ENCODE measurements at regions not wholly inside any gene's neighbourhood (a gene's known extent, or its start where the extent isn't known, plus 50 kb on each side); places are given as distances from the start of the nearest gene placed in this dataset.

- no peak for DNase-seq
These were observed 199.4 kb upstream of the ID2 start for GRCh38 chr2:8482432-8482831.

- no peak for DNase-seq
These were observed 197.2 kb upstream of the ID2 start for GRCh38 chr2:8484502-8485283.

- no peak for DNase-seq
These were observed 196.1 kb upstream of the ID2 start for GRCh38 chr2:8485736-8486135.

DNA sequence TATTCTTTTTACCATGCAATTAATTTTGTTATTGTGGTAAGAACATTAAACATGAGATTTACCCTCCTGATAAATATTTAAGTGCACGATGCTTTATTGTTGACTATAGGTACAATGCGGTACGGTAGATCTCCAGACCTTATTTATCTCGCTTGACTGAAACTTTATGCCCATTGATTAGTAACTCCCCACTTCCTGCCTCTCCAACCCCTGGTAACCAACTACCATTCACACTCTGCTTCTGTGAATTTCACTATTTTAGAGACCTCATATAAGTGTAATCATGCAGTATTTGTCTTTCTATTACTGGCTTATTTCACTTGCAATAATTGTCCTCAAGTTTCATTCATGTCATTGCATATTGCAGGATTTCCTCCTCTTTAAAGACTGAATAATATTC, 195.7 kb upstream of the ID2 start:
- DNase-seq: no peak

GRCh38 chr2:8487461-8487932, 194.4 kb upstream of the ID2 start:
- no peak for DNase-seq

GRCh38 chr2:8488001-8488738, 193.7 kb upstream of the ID2 start:
- DNase-seq: peak; percentile 47

GRCh38 chr2:8489221-8489620, 192.6 kb upstream of the ID2 start:
- no peak for DNase-seq

DNA sequence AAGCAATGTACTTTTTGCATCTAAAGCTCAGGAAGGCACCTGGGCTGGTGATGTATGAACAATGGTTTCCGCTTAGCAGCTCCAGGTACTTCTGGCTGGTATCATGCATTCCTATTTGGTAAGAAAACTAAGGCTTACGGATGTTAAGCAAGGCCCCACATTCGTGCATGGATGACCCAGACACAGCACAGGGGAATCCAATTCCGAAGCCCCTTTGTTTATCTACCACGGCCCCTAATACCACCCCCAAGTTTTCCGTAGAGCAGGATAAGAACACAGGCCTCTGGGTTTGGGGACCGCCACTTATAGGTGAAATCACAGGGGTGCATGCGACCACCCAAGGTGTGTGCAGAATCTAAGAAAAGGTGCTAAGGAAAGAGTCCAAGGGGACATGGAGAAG, 192.1 kb upstream of the ID2 start:
- DNase-seq: no peak

DNA sequence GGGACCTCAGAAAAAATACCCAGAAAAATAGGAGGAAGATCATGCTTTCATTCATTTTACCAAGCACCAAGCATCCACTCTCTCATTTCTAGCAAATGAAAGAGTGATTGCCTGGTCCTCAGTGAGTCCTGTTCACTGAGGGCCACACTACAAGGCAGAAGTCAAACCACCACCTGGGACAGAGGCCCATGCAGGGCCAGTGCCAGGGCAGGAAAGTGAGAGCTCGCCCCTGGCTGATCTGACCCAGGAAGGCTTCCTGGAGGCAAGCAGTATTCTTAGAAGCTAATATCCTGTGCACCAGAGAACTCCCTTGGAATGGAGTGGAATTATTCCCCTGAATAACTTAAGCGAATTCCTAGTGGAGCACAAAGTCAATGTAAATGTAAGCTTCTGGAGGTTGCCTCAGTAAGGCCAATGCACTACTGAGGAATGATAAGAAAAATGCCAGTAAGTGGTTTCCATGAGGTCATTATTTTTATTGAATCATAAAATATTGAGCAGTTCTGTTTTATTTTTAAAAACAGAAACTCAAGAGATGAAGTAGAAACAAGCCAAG, 191.6 kb upstream of the ID2 start:
- DNase-seq: no peak

DNA sequence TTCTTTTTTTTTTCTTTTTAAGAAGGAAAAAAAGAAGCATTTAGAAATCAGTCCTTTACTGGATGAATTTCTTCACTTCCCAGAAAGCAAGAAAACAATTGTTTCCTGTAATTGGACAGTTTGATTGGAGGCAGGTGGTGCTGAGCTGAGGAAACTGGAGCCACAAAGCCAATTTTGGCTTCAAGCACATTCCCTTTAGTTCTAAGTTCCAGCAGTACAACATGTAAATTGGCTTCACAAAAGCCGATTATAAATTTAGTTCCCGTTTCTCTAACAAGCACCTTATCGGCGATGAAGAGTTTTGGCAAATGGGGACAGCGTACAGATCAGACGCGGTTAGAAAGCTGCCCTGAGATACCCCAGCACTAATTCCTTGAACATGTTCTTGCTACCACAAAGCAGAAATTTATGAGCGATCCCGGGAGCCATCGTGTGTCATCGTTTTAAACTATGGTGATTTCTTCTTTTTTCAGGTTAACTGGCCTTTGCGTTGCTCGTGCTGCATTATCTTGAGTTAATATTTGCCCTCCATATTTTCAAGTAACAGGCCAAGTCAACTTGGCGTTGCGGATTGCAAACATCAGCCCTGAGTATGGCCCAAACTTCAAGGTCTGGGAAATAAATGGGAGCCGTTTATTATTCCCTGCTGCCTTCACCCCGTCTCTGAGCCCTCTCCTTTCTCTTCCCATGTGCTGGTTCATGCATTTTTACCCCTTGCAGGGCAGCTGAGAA, 190.4 kb upstream of the ID2 start:
- DNase-seq: no peak

GRCh38 chr2:8494151-8494550, 187.7 kb upstream of the ID2 start:
- DNase-seq: no peak

DNA sequence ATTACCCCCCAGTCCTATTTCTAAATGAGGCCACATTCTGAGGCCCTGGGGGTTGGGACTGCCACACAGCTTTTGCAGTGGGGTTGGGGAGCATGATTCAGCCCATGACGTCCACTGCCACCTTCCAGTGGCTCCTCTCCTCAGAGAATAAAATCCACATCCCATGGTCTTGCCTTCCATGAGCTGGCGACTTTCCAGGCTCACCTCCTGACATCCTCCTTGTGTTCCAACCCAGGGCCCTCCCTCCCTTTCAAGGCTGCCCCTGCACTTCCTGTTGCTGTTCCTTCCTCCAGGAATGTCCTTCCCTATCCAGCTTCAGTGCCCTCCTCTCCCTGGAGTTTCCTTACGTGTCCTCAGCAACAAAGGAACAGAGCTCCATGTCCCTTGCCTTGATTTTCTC, 187.3 kb upstream of the ID2 start:
- DNase-seq: no peak

DNA sequence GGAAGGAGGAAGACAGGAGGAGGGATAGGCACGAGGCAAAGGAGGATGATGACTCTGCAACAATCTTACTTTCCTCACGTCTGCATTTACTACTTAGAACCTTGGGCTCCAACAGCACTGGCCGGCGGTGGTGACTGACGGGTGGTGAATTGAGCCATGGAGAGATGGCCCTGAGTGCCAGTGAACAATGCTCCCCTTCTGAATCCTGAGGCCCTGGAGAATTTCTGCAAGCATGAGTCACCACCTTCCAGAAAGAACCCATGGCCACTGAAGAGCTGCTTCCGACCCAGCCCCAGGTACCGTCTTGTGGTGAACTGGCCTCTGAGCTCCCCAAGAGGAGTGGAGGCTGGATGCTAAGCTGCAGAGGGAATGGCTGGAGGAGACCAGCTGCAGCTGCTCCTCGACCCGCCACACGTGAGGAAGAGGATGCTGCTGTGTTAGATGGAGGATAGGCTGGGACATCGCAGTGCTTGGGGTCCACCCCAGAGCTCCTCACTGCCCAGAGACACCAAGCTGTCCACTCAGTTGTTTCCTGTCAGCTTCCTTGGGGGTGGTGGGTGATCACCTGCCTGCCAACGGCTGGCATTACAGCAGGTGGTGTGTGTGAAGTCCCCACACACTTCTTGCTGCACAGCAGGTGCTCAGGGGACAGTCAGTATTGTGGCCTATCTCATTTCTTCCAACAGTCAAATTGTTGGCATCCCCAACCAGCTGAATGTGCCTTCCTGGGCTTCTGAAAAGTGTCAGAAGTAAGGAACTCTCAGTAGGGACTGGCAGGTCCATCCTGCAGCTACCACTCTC, 186.5 kb upstream of the ID2 start:
- DNase-seq: no peak

DNA sequence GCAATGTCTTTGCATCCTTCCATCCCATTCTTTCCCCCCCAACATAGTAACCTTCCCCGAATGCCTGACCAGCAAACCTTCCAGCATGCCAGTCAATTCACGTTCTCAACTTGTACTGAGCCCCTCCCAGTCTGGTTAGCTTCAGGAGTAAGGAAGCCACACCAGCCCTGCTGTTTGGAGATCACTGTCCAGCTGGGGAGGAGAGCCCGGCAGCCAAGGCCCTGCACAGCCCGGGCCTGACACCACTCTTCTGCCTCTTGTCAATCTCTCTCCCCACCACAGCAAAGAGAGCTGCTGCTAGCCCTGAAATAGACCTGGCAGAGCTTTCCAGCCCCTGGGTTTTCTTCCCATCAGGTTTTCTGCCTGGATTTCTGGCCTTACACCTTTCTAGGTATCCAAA, 185.8 kb upstream of the ID2 start:
- no peak for DNase-seq

DNA sequence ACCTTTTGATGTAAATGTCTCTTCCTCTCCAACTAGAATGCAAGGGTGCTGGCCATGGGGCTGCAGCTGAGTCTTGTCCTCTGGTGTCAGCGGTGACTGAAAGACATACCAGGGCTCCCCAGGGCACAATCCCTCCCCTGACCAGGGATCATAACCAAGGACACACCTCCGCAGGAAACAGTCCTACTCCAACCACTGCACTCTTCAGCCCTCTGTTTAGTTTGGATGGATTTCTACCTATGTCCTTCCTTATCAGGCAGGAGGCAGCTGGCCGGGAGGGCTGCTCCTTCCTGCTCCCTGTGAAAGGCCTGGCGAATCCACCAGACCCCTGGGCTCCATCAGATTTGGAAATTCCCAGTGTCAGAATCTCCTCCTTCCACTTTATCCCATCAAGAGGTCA, 185.2 kb upstream of the ID2 start:
- DNase-seq: no peak

DNA sequence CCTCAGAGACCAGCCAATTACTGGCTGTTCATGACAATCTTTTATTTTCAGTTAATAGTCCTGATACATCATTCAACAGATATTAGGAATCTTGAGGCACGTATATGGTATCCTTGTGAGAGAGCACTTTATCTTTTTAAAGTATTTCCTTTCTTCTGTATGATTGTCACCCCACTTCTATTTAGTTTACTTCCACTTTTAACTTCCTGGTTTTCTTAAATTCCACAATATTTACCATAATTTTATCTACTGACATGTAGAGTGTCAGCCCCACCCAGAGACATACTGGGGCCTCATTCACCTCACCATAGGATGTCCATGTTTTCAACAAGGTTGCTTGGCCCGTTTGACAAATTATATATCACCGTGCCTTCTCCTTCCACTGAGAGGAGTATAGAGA, 182.9 kb upstream of the ID2 start:
- no peak for DNase-seq

DNA sequence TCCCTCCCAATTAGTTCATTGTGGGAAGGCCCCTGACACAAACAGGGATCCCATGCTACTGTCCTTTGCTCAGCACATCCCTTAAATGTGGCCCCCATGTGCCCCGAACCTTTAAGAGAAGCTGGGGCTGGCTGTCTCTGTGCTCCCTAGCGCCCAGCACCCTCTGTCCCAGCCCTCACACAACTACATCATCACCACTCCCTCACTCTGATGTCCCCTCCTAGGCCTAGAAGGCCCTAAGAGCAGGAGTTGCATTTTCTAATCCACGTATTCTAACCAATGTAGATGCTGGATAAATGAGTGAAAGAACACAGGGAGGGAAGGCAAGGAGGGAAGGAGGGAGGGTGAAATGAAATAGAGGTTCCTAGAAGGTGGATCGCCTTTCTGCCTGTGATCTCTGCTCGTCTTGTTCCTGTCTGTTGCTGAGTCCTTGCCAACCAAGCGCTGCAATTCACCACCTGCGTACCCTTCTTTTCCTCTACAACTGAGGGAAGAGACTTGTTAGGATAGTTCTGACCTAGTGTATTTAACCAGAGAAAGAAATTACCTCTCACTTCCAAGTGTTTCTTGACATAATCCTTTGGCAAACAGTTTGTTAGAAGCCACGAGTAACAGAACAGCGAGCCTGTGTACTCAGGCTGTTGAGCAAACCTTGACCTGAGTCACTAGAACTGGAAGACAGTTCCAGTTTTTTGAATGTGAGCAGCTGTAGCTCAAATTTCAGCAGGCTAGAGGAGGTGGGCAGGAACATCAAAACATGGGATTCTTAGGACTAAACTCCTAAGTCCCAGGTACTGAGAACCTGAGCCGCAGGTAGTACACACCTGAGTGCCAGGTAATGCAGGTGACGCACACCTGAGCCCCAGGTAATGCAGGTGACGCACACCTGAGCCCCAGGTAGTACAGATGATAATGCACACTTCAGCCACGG, 181.5 kb upstream of the ID2 start:
- no peak for DNase-seq

GRCh38 chr2:8501061-8501720, 180.7 kb upstream of the ID2 start:
- no peak for DNase-seq

GRCh38 chr2:8502316-8502715, 179.5 kb upstream of the ID2 start:
- DNase-seq: no peak

DNA sequence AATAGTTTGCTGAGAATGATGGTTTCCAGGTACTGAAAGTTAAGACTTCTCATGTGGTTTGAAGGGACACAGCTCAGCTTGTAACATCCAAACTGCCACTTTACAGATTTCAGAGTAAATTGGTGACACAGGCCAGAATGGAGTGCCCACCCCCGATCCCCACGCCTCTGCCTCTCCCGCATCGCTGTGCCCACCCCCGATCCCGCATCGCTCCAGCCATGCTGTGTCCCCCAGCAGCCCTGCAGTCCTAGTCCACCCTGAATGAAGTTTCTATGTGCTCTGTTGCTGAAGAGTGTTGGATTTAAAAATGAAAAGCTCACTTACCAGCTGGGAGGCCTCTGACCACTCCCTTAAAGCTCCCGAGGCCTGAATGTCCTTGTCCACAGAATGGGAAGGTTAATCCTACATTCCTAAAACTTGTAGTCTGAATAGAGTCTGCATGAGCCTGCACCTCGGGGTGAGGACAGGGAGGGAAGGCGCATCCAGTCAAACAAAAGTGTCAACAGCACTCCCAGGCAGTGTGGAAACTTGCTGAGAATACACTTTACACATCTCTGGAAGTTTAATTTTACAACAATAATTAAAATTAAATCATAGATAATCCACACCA, 176.4 kb upstream of the ID2 start:
- no peak for DNase-seq

Measured in activated CD4-positive, alpha-beta T cell treated with anti-CD3 and anti-CD28 coated beads, Interleukin-2, amount 50 U/mL, for 1 hour (primary cell).